ENCODE measurements at regions not wholly inside any gene's neighbourhood (a gene's known extent, or its start where the extent isn't known, plus 50 kb on each side); places are given as distances from the start of the nearest gene placed in this dataset.

DNA sequence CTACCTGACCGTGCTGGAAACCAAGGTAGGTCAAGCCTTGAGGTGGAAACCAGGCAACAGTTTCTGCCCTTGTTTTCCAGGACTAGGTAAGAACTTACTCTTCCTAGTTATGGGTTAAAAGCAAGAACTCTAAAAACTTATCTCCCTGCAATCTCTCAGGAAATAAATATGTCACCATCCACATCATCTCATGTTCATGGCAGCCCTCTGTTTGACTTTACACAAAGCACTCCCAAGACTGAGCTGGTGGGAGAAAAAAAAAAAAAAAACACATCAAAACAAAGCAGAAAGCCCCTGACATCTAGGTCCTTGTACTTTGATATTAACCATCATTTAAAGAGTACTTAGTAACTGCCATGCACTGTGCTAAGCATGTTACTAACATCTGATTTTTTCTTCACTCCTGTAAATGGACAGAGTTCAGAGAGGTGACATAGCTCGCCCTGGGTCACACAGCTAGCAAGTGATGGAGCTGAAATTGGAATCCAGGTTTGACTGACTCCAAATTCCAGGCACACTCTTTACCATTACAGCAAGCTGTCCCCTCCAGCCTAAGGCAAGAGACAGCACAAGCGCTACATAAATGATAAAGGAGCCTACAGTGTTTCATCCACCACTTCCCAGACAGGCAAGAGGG, 102.8 kb upstream of the NOCT start:
- Mint-ChIP-seq H3K36me3 (ENCODE audit: insufficient read depth, unreplicated experiment) (no peaks in the 10 kb centered on the region), H3K9me3 (ENCODE audit: unreplicated experiment) (no peaks in the 10 kb centered on the region), H3K27ac (ENCODE audit: low read depth, unreplicated experiment) (peak overlapping the region; percentile 59), H3K4me1 (ENCODE audit: insufficient read depth, unreplicated experiment) (peaks cover 6% of the 10 kb centered on the region), H3K27me3 (ENCODE audit: insufficient read depth, unreplicated experiment) (no peaks in the 10 kb centered on the region), H3K4me3 (ENCODE audit: unreplicated experiment) (no peak overlapping the region)
- no peak for DNase-seq (ENCODE audit: unreplicated experiment)
- ChIA-PET CTCF (interaction anchor here (1.2 to 1.5 kb wide), 2 partner anchors 26 to 233 kb away, joined by 5 to 7 read pairs; no protein-coding TSS in a partner anchor), POLR2A (no interaction called here)
- intact Hi-C loops (cut with micrococcal nuclease) = loop anchor here (10.0 kb wide), 1 partner anchor 878 kb away; no protein-coding TSS in a partner anchor
- no TSS peak for BruUV-seq (replicated peaks)
- TF ChIP-seq, protein P1, sequence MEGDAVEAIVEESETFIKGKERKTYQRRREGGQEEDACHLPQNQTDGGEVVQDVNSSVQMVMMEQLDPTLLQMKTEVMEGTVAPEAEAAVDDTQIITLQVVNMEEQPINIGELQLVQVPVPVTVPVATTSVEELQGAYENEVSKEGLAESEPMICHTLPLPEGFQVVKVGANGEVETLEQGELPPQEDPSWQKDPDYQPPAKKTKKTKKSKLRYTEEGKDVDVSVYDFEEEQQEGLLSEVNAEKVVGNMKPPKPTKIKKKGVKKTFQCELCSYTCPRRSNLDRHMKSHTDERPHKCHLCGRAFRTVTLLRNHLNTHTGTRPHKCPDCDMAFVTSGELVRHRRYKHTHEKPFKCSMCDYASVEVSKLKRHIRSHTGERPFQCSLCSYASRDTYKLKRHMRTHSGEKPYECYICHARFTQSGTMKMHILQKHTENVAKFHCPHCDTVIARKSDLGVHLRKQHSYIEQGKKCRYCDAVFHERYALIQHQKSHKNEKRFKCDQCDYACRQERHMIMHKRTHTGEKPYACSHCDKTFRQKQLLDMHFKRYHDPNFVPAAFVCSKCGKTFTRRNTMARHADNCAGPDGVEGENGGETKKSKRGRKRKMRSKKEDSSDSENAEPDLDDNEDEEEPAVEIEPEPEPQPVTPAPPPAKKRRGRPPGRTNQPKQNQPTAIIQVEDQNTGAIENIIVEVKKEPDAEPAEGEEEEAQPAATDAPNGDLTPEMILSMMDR (IDR thresholded peaks at IDR 0.05; ENCODE audit: unreplicated experiment) = no peak

DNA sequence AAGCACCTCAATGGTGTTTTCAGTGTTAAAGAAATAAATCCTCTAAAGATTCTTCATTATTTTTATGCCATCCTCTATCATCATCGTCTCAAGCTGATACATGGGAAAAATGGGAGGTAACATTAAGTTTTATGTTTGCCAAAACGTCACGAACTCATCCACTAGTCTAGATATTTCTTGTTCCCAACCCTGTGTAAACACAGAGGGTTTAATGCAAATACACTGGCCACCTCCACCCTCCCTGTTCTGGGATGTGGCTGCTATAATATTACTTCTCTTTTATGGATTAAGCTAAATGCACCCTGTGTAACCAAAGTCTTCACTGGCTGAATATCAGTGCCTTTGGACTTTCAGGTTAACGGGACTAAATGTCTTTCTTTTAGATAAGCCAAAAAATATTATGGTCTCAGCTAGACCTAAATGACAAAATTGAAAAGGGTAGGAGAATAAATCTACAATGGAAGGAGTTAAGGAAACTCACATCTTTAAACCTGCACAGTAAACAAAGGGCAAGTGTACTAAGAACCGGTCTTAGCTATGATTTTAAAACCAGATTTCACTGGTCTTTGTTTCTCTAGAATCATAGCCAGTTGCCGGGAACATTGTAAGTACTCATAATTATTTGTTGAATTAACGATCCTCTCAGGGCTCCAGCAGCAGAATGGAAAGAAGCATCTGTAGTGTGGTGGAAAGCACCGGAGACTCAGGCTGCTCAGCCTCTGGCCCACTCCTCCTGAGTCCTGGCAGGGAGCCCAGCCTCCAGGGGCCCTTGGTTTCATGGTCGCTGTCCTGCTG, 103.5 kb upstream of the NOCT start:
- POLR2A ChIA-PET = no interaction called here
- H3K27me3 Mint-ChIP-seq (ENCODE audit: insufficient read depth, unreplicated experiment) = no peaks in the 10 kb centered on the region
- CTCF ChIA-PET = interaction anchor here (0.6 to 1.5 kb wide), 5 partner anchors 26 to 276 kb away, joined by 3 to 7 read pairs (median 4); no protein-coding TSS in a partner anchor
- no TSS peak for BruUV-seq (replicated peaks)
- peaks cover 6% of the 10 kb centered on the region for H3K4me1 Mint-ChIP-seq (ENCODE audit: insufficient read depth, unreplicated experiment)
- TF ChIP-seq, protein P1 (IDR thresholded peaks at IDR 0.05; ENCODE audit: unreplicated experiment) = no peak
- no peak overlapping the region for H3K4me3 Mint-ChIP-seq (ENCODE audit: unreplicated experiment)
- no peaks in the 10 kb centered on the region for H3K9me3 Mint-ChIP-seq (ENCODE audit: unreplicated experiment)
- H3K36me3 Mint-ChIP-seq (ENCODE audit: insufficient read depth, unreplicated experiment) = no peaks in the 10 kb centered on the region
- intact Hi-C loops (cut with micrococcal nuclease) = loop anchor here (10.0 kb wide), 1 partner anchor 877 kb away; no protein-coding TSS in a partner anchor
- H3K27ac Mint-ChIP-seq (ENCODE audit: low read depth, unreplicated experiment) = peak overlapping the region; percentile 59
- no peak for DNase-seq (ENCODE audit: unreplicated experiment)

DNA sequence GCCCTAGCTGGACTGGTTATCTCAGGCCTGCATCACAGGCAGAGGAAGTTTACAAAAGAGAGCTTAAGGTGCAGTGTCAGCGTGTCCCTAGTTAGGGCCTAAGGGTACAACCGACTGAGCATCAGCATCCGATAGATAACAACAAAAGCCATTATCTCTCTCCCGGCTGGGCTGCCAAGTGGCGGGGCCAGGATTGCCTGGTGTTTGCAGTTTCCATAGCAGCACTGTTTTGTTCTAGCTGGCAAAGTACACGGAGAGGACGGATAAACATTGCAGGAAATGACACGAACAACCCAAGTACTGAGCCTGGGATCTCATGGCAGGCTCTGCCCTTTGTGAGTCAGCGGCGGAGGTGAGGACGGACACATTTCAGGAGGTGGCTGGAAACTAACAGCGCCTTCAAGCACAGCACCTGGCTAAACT, 104.7 kb upstream of the NOCT start:
- BruUV-seq (replicated peaks) = no TSS peak

More for the DNA sequence above, 104.7 kb upstream of the NOCT start:
- H3K36me3 Mint-ChIP-seq (ENCODE audit: insufficient read depth, unreplicated experiment) = no peaks in the 10 kb centered on the region
- intact Hi-C loops (cut with micrococcal nuclease) = loop anchor here (10.0 kb wide), 1 partner anchor 876 kb away; no protein-coding TSS in a partner anchor
- H3K4me3 Mint-ChIP-seq (ENCODE audit: unreplicated experiment) = no peak overlapping the region
- ChIA-PET CTCF (interaction anchor here (0.5 to 2.8 kb wide), 6 partner anchors 14 to 1058 kb away, joined by 3 to 11 read pairs (median 4); no protein-coding TSS in a partner anchor), POLR2A (interaction anchor here (0.7 to 1.6 kb wide), 3 partner anchors 10 to 13 kb away, joined by 3 to 8 read pairs (median 6); no protein-coding TSS in a partner anchor)
- peak; percentile 89 for DNase-seq (ENCODE audit: unreplicated experiment)
- TF ChIP-seq, protein P1 (IDR thresholded peaks at IDR 0.05; ENCODE audit: unreplicated experiment) = no peak
- H3K27me3 Mint-ChIP-seq (ENCODE audit: insufficient read depth, unreplicated experiment) = no peaks in the 10 kb centered on the region
- no peaks in the 10 kb centered on the region for H3K9me3 Mint-ChIP-seq (ENCODE audit: unreplicated experiment)
- peaks cover 6% of the 10 kb centered on the region for H3K4me1 Mint-ChIP-seq (ENCODE audit: insufficient read depth, unreplicated experiment)
- H3K27ac Mint-ChIP-seq (ENCODE audit: low read depth, unreplicated experiment) = peak overlapping the region; percentile 73

Measured in MCF 10A (cell line).